Panc1 (cell line): ENCODE measurements at regions not wholly inside any gene's neighbourhood (a gene's known extent, or its start where the extent isn't known, plus 50 kb on each side); places are given as distances from the start of the nearest gene placed in this dataset.

Experiments
- ATAC-seq: fragments of 200-7000 bp; cut with Tn5 transposase; 2 replicates; pipeline ENCODE4 v1.9.1; 2020; ENCODE audit warnings: mild to moderate bottlenecking, moderate library complexity
- BruUV-seq: library from RNA; stranded (reverse); fragments of 400-500 nt; replicated peaks from 2 replicates; lab custom pipeline; 2021; lab: Mats Ljungman, UMichigan
- CTCF ChIA-PET: fragments of 300-600 bp; sonication (Branson Sonifier 250); formaldehyde crosslinking; loops from one replicate; lab custom pipeline; 2022; ENCODE audit warnings: antibody characterized with exemption; lab: Charles Lee
- POLR2A ChIA-PET: fragments of 300-600 bp; sonication (Branson Sonifier 250); formaldehyde crosslinking; loops from one replicate; lab custom pipeline; 2022; ENCODE audit warnings: antibody characterized with exemption; lab: Charles Lee
- DNase-seq: peaks from one replicate; pipeline ENCODE4 v3.0.0-alpha.2; 2010; ENCODE audit warnings: low read depth, low spot score
- H3K27ac ChIP-seq: 2 replicates; pipeline ENCODE4 v1.5.1; 2011; ENCODE audit warnings: mild to moderate bottlenecking, low read length, inconsistent platforms
- H3K27me3 ChIP-seq: fragments of 200-500 bp; sonication (Bioruptor generic); 2 replicates; pipeline ENCODE4 v1.6.0; 2014; ENCODE audit warnings: low read length, inconsistent platforms; ENCODE audit not compliant: control insufficient read depth, insufficient read depth
- H3K36me3 ChIP-seq: fragments of 200-500 bp; sonication (Bioruptor generic); 2 replicates; pipeline ENCODE4 v1.5.1; 2014; ENCODE audit warnings: inconsistent platforms, mild to moderate bottlenecking, low read length, moderate library complexity; ENCODE audit not compliant: control insufficient read depth, insufficient read depth
- H3K4me1 ChIP-seq: 2 replicates; pipeline ENCODE4 v1.5.1; 2011; ENCODE audit warnings: inconsistent platforms, mild to moderate bottlenecking, low read length, moderate library complexity; ENCODE audit not compliant: control insufficient read depth, insufficient read depth
- H3K4me3 ChIP-seq, 2 experiments: 2 replicates each; pipeline ENCODE4 v1.5.1; 2011 to 2012; ENCODE audit warnings: low read depth in 2 of 2, low read length in 2 of 2, mild to moderate bottlenecking in 2 of 2, inconsistent platforms in 1 of 2, moderate library complexity in 1 of 2
- H3K9me3 ChIP-seq: fragments of 200-500 bp; sonication (Bioruptor generic); 2 replicates; pipeline ENCODE4 v1.5.1; 2014; ENCODE audit warnings: low read depth, mild to moderate bottlenecking, inconsistent platforms, low read length, moderate library complexity; ENCODE audit not compliant: control insufficient read depth, insufficient read depth
- POLR2AphosphoS5 ChIP-seq: IDR thresholded peaks from 2 replicates; pipeline ENCODE4 v1.6.1; 2012; ENCODE audit warnings: mild to moderate bottlenecking, low read depth, low read length, moderate library complexity
- SIN3A ChIP-seq: IDR thresholded peaks from 2 replicates; pipeline ENCODE4 v1.6.1; 2012; ENCODE audit warnings: low read depth, mild to moderate bottlenecking, low read length, moderate library complexity, borderline replicate concordance; ENCODE audit not compliant: insufficient read depth
- TCF7L2 ChIP-seq: IDR thresholded peaks from 2 replicates; pipeline ENCODE4 v1.6.1; 2011; ENCODE audit warnings: mild to moderate bottlenecking, low read depth, low read length, inconsistent platforms
- in situ Hi-C: cut with HindIII; loops from 2 replicates; pipeline ENCODE4 v1.10.0; 2016; ENCODE audit warnings: low sequenced_read_pairs, low pct_unique_long_range_greater_than_20kb
- intact Hi-C: fragments of 100-400 bp; cut with micrococcal nuclease; formaldehyde crosslinking; loops from one replicate; pipeline ENCODE4 v1.10.0; 2022; ENCODE audit not compliant: unreplicated experiment
- TF ChIP-seq, protein P1 (sequence below): fragments of 450-650 bp; IDR thresholded peaks from 2 replicates; pipeline ENCODE4 v1.5.1; 2017; ENCODE audit warnings: mild to moderate bottlenecking
- TF ChIP-seq, protein P2 (sequence below), 2 experiments: IDR thresholded peaks; 2 replicates each; pipeline ENCODE4 v1.6.1; 2011 to 2012; ENCODE audit warnings: low read depth in 2 of 2, control low read depth in 1 of 2, low read length in 1 of 2, mild to moderate bottlenecking in 1 of 2, moderate library complexity in 1 of 2; ENCODE audit not compliant: insufficient read depth in 1 of 2

DNA sequence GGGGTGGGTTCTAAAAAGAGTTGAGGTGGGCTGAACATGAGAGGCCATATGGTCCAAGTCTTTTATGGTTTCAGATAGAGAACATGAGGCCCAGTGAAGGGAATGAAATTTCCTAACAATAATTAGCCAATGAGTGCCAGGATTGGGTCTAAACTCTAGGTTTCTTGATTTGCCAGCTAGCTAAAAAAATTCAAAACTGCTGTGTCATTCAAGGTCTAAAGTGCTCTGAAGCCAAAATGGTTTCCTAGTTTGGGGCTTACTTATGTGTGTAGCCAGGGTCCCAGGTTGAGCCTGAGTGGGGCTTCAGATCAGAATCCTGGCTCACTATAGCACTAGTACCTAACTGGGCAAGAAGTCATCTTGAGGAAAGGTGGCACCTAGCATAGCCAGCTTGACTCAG lies 55.3 kb upstream of the SYN2 start:
- CTCF ChIA-PET, result no interaction called here
- Histone ChIP-seq H3K4me3 (no peak overlapping the region), H3K27me3 (no peaks in the 10 kb centered on the region), H3K9me3 (no peaks in the 10 kb centered on the region), H3K4me1 (no peaks in the 10 kb centered on the region), H3K36me3 (no peaks in the 10 kb centered on the region; the same call in 1 of the 2 replicates), H3K27ac (no peak overlapping the region)
- BruUV-seq, result no TSS peak
- DNase-seq, result no peak
- intact Hi-C loops (no loop called here), in situ Hi-C loops (no loop called here)
- no peak for ATAC-seq
- POLR2A ChIA-PET, result no interaction called here
- TF ChIP-seq TCF7L2 (no peak), POLR2AphosphoS5 (no peak), SIN3A (no peak)
- TF ChIP-seq, protein P1, sequence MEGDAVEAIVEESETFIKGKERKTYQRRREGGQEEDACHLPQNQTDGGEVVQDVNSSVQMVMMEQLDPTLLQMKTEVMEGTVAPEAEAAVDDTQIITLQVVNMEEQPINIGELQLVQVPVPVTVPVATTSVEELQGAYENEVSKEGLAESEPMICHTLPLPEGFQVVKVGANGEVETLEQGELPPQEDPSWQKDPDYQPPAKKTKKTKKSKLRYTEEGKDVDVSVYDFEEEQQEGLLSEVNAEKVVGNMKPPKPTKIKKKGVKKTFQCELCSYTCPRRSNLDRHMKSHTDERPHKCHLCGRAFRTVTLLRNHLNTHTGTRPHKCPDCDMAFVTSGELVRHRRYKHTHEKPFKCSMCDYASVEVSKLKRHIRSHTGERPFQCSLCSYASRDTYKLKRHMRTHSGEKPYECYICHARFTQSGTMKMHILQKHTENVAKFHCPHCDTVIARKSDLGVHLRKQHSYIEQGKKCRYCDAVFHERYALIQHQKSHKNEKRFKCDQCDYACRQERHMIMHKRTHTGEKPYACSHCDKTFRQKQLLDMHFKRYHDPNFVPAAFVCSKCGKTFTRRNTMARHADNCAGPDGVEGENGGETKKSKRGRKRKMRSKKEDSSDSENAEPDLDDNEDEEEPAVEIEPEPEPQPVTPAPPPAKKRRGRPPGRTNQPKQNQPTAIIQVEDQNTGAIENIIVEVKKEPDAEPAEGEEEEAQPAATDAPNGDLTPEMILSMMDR, result no peak
- TF ChIP-seq, protein P2, sequence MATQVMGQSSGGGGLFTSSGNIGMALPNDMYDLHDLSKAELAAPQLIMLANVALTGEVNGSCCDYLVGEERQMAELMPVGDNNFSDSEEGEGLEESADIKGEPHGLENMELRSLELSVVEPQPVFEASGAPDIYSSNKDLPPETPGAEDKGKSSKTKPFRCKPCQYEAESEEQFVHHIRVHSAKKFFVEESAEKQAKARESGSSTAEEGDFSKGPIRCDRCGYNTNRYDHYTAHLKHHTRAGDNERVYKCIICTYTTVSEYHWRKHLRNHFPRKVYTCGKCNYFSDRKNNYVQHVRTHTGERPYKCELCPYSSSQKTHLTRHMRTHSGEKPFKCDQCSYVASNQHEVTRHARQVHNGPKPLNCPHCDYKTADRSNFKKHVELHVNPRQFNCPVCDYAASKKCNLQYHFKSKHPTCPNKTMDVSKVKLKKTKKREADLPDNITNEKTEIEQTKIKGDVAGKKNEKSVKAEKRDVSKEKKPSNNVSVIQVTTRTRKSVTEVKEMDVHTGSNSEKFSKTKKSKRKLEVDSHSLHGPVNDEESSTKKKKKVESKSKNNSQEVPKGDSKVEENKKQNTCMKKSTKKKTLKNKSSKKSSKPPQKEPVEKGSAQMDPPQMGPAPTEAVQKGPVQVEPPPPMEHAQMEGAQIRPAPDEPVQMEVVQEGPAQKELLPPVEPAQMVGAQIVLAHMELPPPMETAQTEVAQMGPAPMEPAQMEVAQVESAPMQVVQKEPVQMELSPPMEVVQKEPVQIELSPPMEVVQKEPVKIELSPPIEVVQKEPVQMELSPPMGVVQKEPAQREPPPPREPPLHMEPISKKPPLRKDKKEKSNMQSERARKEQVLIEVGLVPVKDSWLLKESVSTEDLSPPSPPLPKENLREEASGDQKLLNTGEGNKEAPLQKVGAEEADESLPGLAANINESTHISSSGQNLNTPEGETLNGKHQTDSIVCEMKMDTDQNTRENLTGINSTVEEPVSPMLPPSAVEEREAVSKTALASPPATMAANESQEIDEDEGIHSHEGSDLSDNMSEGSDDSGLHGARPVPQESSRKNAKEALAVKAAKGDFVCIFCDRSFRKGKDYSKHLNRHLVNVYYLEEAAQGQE (IDR thresholded peaks at IDR 0.05; ENCODE audit: insufficient read depth in 1 of 2, low read depth in 2 of 2, low read length in 1 of 2), result no peak

DNA sequence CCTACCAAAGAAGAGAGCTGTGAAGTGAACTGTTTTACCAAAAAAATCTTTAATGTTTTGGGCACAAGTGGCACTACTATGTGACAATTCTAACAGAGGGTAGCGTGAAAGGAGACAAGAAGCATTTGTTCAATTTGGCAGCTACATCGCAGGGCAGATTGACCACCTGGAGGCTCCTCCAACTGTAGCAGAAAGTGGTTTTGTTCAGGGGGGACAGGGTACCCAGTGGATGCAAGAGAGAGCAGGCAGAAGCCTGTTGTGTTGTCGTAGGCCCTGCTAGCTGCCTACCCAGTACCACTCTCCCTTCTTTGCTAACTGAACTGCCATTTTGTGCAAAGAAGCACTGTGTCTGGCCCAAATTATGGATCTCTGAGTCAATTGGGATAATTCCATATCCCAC lies 54.8 kb upstream of the SYN2 start:
- POLR2A ChIA-PET, result no interaction called here
- no peak for ATAC-seq

More for the DNA sequence above, 54.8 kb upstream of the SYN2 start:
- BruUV-seq, result no TSS peak
- in situ Hi-C loops, result no loop called here
- no peak overlapping the region for H3K27ac ChIP-seq
- no peaks in the 10 kb centered on the region for H3K27me3 ChIP-seq
- H3K4me1 ChIP-seq, result no peaks in the 10 kb centered on the region
- intact Hi-C loops, result no loop called here
- H3K4me3 ChIP-seq, result no peak overlapping the region
- no peaks in the 10 kb centered on the region; the same call in 1 of the 2 replicates for H3K36me3 ChIP-seq
- CTCF ChIA-PET, result no interaction called here
- TF ChIP-seq, protein P2 (IDR thresholded peaks at IDR 0.05; ENCODE audit: insufficient read depth in 1 of 2, low read depth in 2 of 2, low read length in 1 of 2), result no peak
- TF ChIP-seq SIN3A (no peak), POLR2AphosphoS5 (no peak), TCF7L2 (no peak)
- TF ChIP-seq, protein P1, result no peak
- no peak for DNase-seq
- no peaks in the 10 kb centered on the region for H3K9me3 ChIP-seq
